ENCODE measurements at regions not wholly inside any gene's neighbourhood (a gene's known extent, or its start where the extent isn't known, plus 50 kb on each side); places are given as distances from the start of the nearest gene placed in this dataset.
"Not testable (repeated sequence)": the region's sequence is repeated elsewhere in the genome, so short reads cannot be mapped to it uniquely, and the experiment has no call there.

GRCh38 chr17:27947005-27947406 lies 53.8 kb upstream of the LYRM9 start:
- intact Hi-C loops (cut with DNase I; ENCODE audit: low total_unique reads): no loop called here
- Histone ChIP-seq H3K27ac (no peak overlapping the region), H3K36me3 (no peaks in the 10 kb centered on the region), H3K4me3 (no peak overlapping the region), H3K4me1 (peaks cover 0 to 4% (median 0%) of the 10 kb centered on the region in 6 donors), H3K27me3 (replicated peaks in 1 of 7) (no peaks in the 10 kb centered on the region), H3K9me3 (no peaks in the 10 kb centered on the region)
- TF ChIP-seq CTCF (IDR thresholded peaks at IDR 0.05 in 8 of 11, conservative IDR thresholded peaks at IDR 0.05 in 3 of 11): no peak
- no peak for TF ChIP-seq POLR2A (IDR thresholded peaks at IDR 0.05)
- no peak for TF ChIP-seq POLR2AphosphoS5 (IDR thresholded peaks at IDR 0.05)
- DNase-seq: no peak
- 61 to 78% (median 70%) methylated on average over 4 of the region's 4 CpGs for WGBS, 5 donors

- DNase-seq: no peak
- intact Hi-C loops (cut with DNase I; ENCODE audit: low total_unique reads): no loop called here
- TF ChIP-seq POLR2A (IDR thresholded peaks at IDR 0.05): no peak
- no peak for TF ChIP-seq CTCF (IDR thresholded peaks at IDR 0.05 in 8 of 11, conservative IDR thresholded peaks at IDR 0.05 in 3 of 11)
- TF ChIP-seq POLR2AphosphoS5 (IDR thresholded peaks at IDR 0.05): no peak
- Histone ChIP-seq H3K27ac (no peak overlapping the region), H3K9me3 (no peaks in the 10 kb centered on the region), H3K4me1 (peaks cover 0 to 4% (median 0%) of the 10 kb centered on the region in 6 donors), H3K4me3 (no peak overlapping the region), H3K27me3 (replicated peaks in 1 of 7) (peaks cover 0 to 4% (median 0%) of the 10 kb centered on the region in 7 donors), H3K36me3 (no peaks in the 10 kb centered on the region)
- 74 to 82% (median 80%) methylated on average over 3 of the region's 3 CpGs for WGBS, 5 donors
Observed at GRCh38 chr17:27949304-27949703, 56.1 kb upstream of the LYRM9 start.

- intact Hi-C loops (cut with DNase I; ENCODE audit: low total_unique reads); H3K4me3 ChIP-seq: not testable (repeated sequence)
- 91 to 99% (median 97%) methylated on average over 7 of the region's 7 CpGs for WGBS, 5 donors
Observed at GRCh38 chr17:27950225-27950624, 57.1 kb upstream of the LYRM9 start.

GRCh38 chr17:27950995-27951394 lies 57.8 kb upstream of the LYRM9 start:
- TF ChIP-seq CTCF (IDR thresholded peaks at IDR 0.05 in 8 of 11, conservative IDR thresholded peaks at IDR 0.05 in 3 of 11) (no peak), POLR2AphosphoS5 (IDR thresholded peaks at IDR 0.05) (no peak), POLR2A (IDR thresholded peaks at IDR 0.05) (no peak)
- WGBS, 5 donors: 64 to 87% (median 80%) methylated on average over 5 of the region's 5 CpGs

More at GRCh38 chr17:27950225-27950624, 57.1 kb upstream of the LYRM9 start:
- H3K27me3 ChIP-seq (replicated peaks in 1 of 7); DNase-seq; H3K9me3 ChIP-seq; H3K27ac ChIP-seq; H3K36me3 ChIP-seq; H3K4me1 ChIP-seq: not testable (repeated sequence)

GRCh38 chr17:27951872-27952271 lies 58.7 kb upstream of the LYRM9 start:
- WGBS, 5 donors: 46 to 58% (median 56%) methylated on average over 6 of the region's 6 CpGs

More at GRCh38 chr17:27950995-27951394, 57.8 kb upstream of the LYRM9 start:
- Histone ChIP-seq H3K27ac (no peak overlapping the region), H3K9me3 (no peaks in the 10 kb centered on the region), H3K4me3 (no peak overlapping the region), H3K36me3 (no peaks in the 10 kb centered on the region), H3K27me3 (replicated peaks in 1 of 7) (peaks cover 0 to 4% (median 0%) of the 10 kb centered on the region in 7 donors), H3K4me1 (peaks cover 0 to 4% (median 0%) of the 10 kb centered on the region in 6 donors)
- no peak for DNase-seq
- intact Hi-C loops (cut with DNase I; ENCODE audit: low total_unique reads): no loop called here

More at GRCh38 chr17:27951872-27952271, 58.7 kb upstream of the LYRM9 start:
- Histone ChIP-seq H3K4me1 (peaks cover 0 to 3% (median 0%) of the 10 kb centered on the region in 6 donors), H3K27ac (no peak overlapping the region), H3K4me3 (no peak overlapping the region), H3K36me3 (no peaks in the 10 kb centered on the region), H3K9me3 (no peaks in the 10 kb centered on the region), H3K27me3 (replicated peaks in 1 of 7) (peaks cover 0 to 4% (median 0%) of the 10 kb centered on the region in 7 donors)
- DNase-seq: no peak
- intact Hi-C loops (cut with DNase I; ENCODE audit: low total_unique reads): no loop called here
- no peak for TF ChIP-seq CTCF (IDR thresholded peaks at IDR 0.05 in 8 of 11, conservative IDR thresholded peaks at IDR 0.05 in 3 of 11)
- no peak for TF ChIP-seq POLR2AphosphoS5 (IDR thresholded peaks at IDR 0.05)
- TF ChIP-seq POLR2A (IDR thresholded peaks at IDR 0.05): no peak

Data from spleen (tissue), 11 donors.